ENCODE measurements at regions not wholly inside any gene's neighbourhood (a gene's known extent, or its start where the extent isn't known, plus 50 kb on each side); places are given as distances from the start of the nearest gene placed in this dataset.

DNA sequence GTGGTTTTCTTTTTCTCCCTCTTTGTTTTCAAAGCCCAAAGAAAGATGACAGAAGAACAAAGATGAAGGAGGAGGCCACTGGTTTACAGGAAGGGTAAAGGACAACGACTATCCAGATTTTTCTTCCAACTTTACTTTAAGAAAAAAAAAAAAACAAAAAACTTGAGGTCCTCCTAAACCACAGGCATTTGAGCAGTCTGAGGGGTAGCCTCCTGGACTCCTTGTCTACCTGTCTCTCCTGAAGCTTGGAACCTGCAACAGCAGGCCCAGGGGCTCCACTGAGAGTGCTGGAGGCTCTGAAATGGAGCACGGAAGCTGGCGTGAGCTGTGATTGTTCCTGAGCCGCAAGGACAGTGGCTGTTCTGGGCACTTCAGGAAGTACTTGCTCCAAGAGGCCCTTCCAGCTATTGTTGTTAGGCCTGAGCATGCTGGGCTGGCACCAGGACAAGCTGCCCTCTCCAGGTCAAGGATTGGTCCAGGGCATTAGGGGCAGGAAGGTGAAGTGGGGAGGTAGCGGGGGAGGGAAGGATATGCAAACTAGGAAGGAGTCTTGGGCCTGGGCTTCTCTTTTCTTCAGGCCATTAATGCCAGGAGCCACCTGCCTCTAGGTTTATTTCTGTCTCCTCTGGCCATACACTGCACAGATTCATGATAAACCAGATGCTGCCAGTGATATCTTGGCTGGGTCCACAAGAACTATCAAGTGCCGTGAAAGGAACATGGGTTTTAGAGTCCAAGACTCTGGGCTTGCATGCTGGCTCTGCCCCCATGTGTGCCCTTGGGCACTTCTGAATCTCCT lies 147.3 kb downstream of the CCDC34 start:
- H4K20me1 ChIP-seq (ENCODE audit: control insufficient read depth, insufficient read depth, low read length, poor library complexity, severe bottlenecking), result no peaks in the 10 kb centered on the region
- H3K27me3 ChIP-seq (replicated peaks in 1 of 4; ENCODE audit: control extremely low read depth in 1 of 4, control insufficient read depth in 3 of 4, insufficient read depth in 4 of 4, low read length in 3 of 4), result no peaks in the 10 kb centered on the region
- intact Hi-C loops (cut with micrococcal nuclease), result no loop called here
- CTCF ChIA-PET, result no interaction called here
- POLR2A ChIA-PET, result no interaction called here
- no peaks in the 10 kb centered on the region for H3K4me1 ChIP-seq (ENCODE audit: control insufficient read depth in 2 of 2, insufficient read depth in 2 of 2, low read length in 2 of 2)
- 95% methylated on average over 4 of the region's 6 CpGs for WGBS (ENCODE audit: insufficient coverage)
- no peak overlapping the region for H3K4me3 ChIP-seq (ENCODE audit: control extremely low read depth in 1 of 5, extremely low read depth in 1 of 5, insufficient read depth in 1 of 5, low read depth in 2 of 5, low read length in 4 of 5)
- Mint-ChIP-seq H3K27me3 (peaks cover 8% of the 10 kb centered on the region), H3K9me3 (ENCODE audit: insufficient read depth) (no peaks in the 10 kb centered on the region), H3K4me1 (no peaks in the 10 kb centered on the region), H3K27ac (no peak overlapping the region), H3K4me3 (no peak overlapping the region)
- ATAC-seq (ENCODE audit: low read depth) (no peak), DNase-seq (no peak)
- no peak overlapping the region for H3K9ac ChIP-seq (ENCODE audit: low read length)
- H3K79me2 ChIP-seq (ENCODE audit: control insufficient read depth, insufficient read depth, low read length), result no peaks in the 10 kb centered on the region
- no peaks in the 10 kb centered on the region for H3K9me3 ChIP-seq (ENCODE audit: control extremely low read depth in 1 of 3, control insufficient read depth in 2 of 3, insufficient read depth in 1 of 3, low read length in 2 of 3)
- no peak for TF ChIP-seq EZH2 (IDR thresholded peaks at IDR 0.05; ENCODE audit: borderline replicate concordance, insufficient read depth, low read depth, low read length, poor library complexity, severe bottlenecking)
- TF ChIP-seq, protein P1, sequence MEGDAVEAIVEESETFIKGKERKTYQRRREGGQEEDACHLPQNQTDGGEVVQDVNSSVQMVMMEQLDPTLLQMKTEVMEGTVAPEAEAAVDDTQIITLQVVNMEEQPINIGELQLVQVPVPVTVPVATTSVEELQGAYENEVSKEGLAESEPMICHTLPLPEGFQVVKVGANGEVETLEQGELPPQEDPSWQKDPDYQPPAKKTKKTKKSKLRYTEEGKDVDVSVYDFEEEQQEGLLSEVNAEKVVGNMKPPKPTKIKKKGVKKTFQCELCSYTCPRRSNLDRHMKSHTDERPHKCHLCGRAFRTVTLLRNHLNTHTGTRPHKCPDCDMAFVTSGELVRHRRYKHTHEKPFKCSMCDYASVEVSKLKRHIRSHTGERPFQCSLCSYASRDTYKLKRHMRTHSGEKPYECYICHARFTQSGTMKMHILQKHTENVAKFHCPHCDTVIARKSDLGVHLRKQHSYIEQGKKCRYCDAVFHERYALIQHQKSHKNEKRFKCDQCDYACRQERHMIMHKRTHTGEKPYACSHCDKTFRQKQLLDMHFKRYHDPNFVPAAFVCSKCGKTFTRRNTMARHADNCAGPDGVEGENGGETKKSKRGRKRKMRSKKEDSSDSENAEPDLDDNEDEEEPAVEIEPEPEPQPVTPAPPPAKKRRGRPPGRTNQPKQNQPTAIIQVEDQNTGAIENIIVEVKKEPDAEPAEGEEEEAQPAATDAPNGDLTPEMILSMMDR (IDR thresholded peaks at IDR 0.05), result no peak
- no peak overlapping the region for H2AFZ ChIP-seq (ENCODE audit: insufficient read depth, low read depth, low read length, poor library complexity, severe bottlenecking)
- H3K4me2 ChIP-seq (replicated peaks; ENCODE audit: low read depth, low read length, poor library complexity, severe bottlenecking), result no peak overlapping the region
- no peak overlapping the region for H3K27ac ChIP-seq (ENCODE audit: low read length in 2 of 2)
- no peaks in the 10 kb centered on the region for H3K36me3 ChIP-seq (replicated peaks in 1 of 2; ENCODE audit: control extremely low read depth in 1 of 2, control insufficient read depth in 1 of 2, extremely low read depth in 1 of 2, insufficient read depth in 2 of 2, low read length in 1 of 2)

DNA sequence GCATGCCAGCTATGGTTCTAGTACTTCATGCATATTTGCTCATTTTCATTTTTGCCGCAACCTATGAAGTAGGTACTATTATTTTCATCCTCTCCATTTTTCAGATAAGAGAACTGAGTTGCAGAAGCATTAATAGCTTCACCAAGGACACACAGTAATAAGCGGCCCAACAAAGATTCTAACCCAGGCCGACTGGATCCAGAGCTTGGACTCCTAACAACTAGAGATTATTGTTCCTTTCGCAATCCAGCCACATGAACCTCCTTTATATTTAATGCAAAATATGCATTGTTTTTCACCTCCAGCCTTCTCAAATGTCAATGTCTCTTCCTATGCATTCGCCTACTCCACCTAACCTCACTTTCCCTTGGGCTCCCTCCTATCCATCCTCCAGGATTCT lies 148.3 kb downstream of the CCDC34 start:
- Histone ChIP-seq H3K27ac (ENCODE audit: low read length in 2 of 2) (no peak overlapping the region), H3K79me2 (ENCODE audit: control insufficient read depth, insufficient read depth, low read length) (no peaks in the 10 kb centered on the region), H3K36me3 (replicated peaks in 1 of 2; ENCODE audit: control extremely low read depth in 1 of 2, control insufficient read depth in 1 of 2, extremely low read depth in 1 of 2, insufficient read depth in 2 of 2, low read length in 1 of 2) (no peaks in the 10 kb centered on the region), H3K4me1 (ENCODE audit: control insufficient read depth in 2 of 2, insufficient read depth in 2 of 2, low read length in 2 of 2) (no peaks in the 10 kb centered on the region), H3K9ac (ENCODE audit: low read length) (no peak overlapping the region), H4K20me1 (ENCODE audit: control insufficient read depth, insufficient read depth, low read length, poor library complexity, severe bottlenecking) (no peaks in the 10 kb centered on the region), H3K4me3 (ENCODE audit: control extremely low read depth in 1 of 5, extremely low read depth in 1 of 5, insufficient read depth in 1 of 5, low read depth in 2 of 5, low read length in 4 of 5) (no peak overlapping the region), H3K4me2 (replicated peaks; ENCODE audit: low read depth, low read length, poor library complexity, severe bottlenecking) (no peak overlapping the region), H2AFZ (ENCODE audit: insufficient read depth, low read depth, low read length, poor library complexity, severe bottlenecking) (no peak overlapping the region), H3K9me3 (ENCODE audit: control extremely low read depth in 1 of 3, control insufficient read depth in 2 of 3, insufficient read depth in 1 of 3, low read length in 2 of 3) (no peaks in the 10 kb centered on the region), H3K27me3 (replicated peaks in 1 of 4; ENCODE audit: control extremely low read depth in 1 of 4, control insufficient read depth in 3 of 4, insufficient read depth in 4 of 4, low read length in 3 of 4) (no peaks in the 10 kb centered on the region)
- TF ChIP-seq, protein P1 (IDR thresholded peaks at IDR 0.05), result no peak
- TF ChIP-seq EZH2 (IDR thresholded peaks at IDR 0.05; ENCODE audit: borderline replicate concordance, insufficient read depth, low read depth, low read length, poor library complexity, severe bottlenecking), result no peak
- CTCF ChIA-PET, result no interaction called here
- Mint-ChIP-seq H3K4me3 (no peak overlapping the region), H3K27me3 (peaks cover 8% of the 10 kb centered on the region), H3K9me3 (ENCODE audit: insufficient read depth) (no peaks in the 10 kb centered on the region), H3K27ac (no peak overlapping the region), H3K4me1 (no peaks in the 10 kb centered on the region)
- intact Hi-C loops (cut with micrococcal nuclease), result no loop called here
- DNase-seq (no peak), ATAC-seq (ENCODE audit: low read depth) (no peak)
- POLR2A ChIA-PET, result no interaction called here
- 100% methylated on average over 3 of the region's 5 CpGs for WGBS (ENCODE audit: insufficient coverage)

Data from B cell (primary cell).